HCT116 (cell line): ENCODE measurements at regions not wholly inside any gene's neighbourhood (a gene's known extent, or its start where the extent isn't known, plus 50 kb on each side); places are given as distances from the start of the nearest gene placed in this dataset.

Source experiments
- CTCF ChIP-seq, 3 experiments: fragments of 200-600 bp in 1 of 3; sonication (generic) in 1 of 3; IDR thresholded peaks in 2 of 3; conservative IDR thresholded peaks in 1 of 3; 2 replicates each; pipeline ENCODE4 v1.5.1; 2012 to 2017; ENCODE audit warnings: low read depth in 2 of 3, low read length in 2 of 3, antibody characterized with exemption in 1 of 3, borderline replicate concordance in 1 of 3, control low read depth in 1 of 3, mild to moderate bottlenecking in 1 of 3, mixed read lengths in 1 of 3, mixed run types in 1 of 3, moderate library complexity in 1 of 3; ENCODE audit not compliant: insufficient read depth in 1 of 3
- EZH2 ChIP-seq: fragments of 200-600 bp; sonication (generic); IDR thresholded peaks from 2 replicates; pipeline ENCODE4 v1.6.1; 2017; ENCODE audit warnings: antibody characterized with exemption, mixed run types
- POLR2A ChIP-seq: IDR thresholded peaks from 2 replicates; pipeline ENCODE4 v1.7.0; 2011; ENCODE audit warnings: borderline replicate concordance; ENCODE audit not compliant: insufficient read depth, insufficient read length; ENCODE audit errors: extremely low read depth
- POLR2AphosphoS5 ChIP-seq: IDR thresholded peaks from 2 replicates; pipeline ENCODE4 v1.6.1; 2011; ENCODE audit warnings: mild to moderate bottlenecking, low read depth, low read length, moderate library complexity
- REST ChIP-seq: IDR thresholded peaks from 2 replicates; pipeline ENCODE4 v1.6.1; 2012; ENCODE audit warnings: low read depth
- SIN3A ChIP-seq: IDR thresholded peaks from 2 replicates; pipeline ENCODE4 v1.6.1; 2012; ENCODE audit warnings: low read depth

GRCh38 chr4:14742054-14742453 is 260.2 kb upstream of the CPEB2 start:
- TF ChIP-seq POLR2AphosphoS5: no peak
- TF ChIP-seq EZH2: no peak
- no peak for TF ChIP-seq SIN3A
- TF ChIP-seq POLR2A: no peak
- no peak for TF ChIP-seq CTCF (IDR thresholded peaks at IDR 0.05 in 2 of 3, conservative IDR thresholded peaks at IDR 0.05 in 1 of 3; ENCODE audit: borderline replicate concordance in 1 of 3, insufficient read depth in 1 of 3, low read depth in 2 of 3, low read length in 2 of 3)
- TF ChIP-seq REST: no peak
